B cell (primary cell): ENCODE measurements at regions not wholly inside any gene's neighbourhood (a gene's known extent, or its start where the extent isn't known, plus 50 kb on each side); places are given as distances from the start of the nearest gene placed in this dataset.

ENCODE experiments used
- ATAC-seq: fragments of 200-7000 bp; cut with Tn5 transposase; one replicate; pipeline ENCODE4 v1.10.0; 2021; ENCODE audit warnings: low read depth, mild to moderate bottlenecking, moderate number of reproducible peaks, moderate library complexity
- CTCF ChIA-PET: fragments of 350-600 bp; sonication (Branson Sonifier 250); formaldehyde crosslinking; loops from one replicate; lab custom pipeline; 2021; ENCODE audit warnings: antibody characterized with exemption, inconsistent platforms; lab: Charles Lee
- POLR2A ChIA-PET: fragments of 350-600 bp; sonication (Branson Sonifier 250); formaldehyde crosslinking; loops from one replicate; lab custom pipeline; 2021; ENCODE audit warnings: antibody characterized with exemption; lab: Charles Lee
- DNase-seq: peaks from one replicate; pipeline ENCODE4 v3.0.0; 2013
- H2AFZ ChIP-seq: 2 replicates; pipeline ENCODE4 v1.6.1; 2012; ENCODE audit warnings: mild to moderate bottlenecking, low read depth, low read length; ENCODE audit not compliant: insufficient read depth, poor library complexity, severe bottlenecking
- H3K27ac ChIP-seq, 2 donors: 1 replicate in 1 of 2; 2 replicates in 1 of 2; pipeline ENCODE4 v1.5.1; 2012 to 2013; ENCODE audit warnings: low read length in 2 of 2, mild to moderate bottlenecking in 2 of 2, moderate library complexity in 1 of 2
- H3K27me3 ChIP-seq, 4 experiments: fragments of 200-600 bp in 1 of 4; sonication (generic) in 1 of 4; replicated peaks in 1 of 4; 1 replicate in 2 of 4; 2 replicates in 2 of 4; pipeline versions ENCODE4 v1.6.1 to v1.7.0; 2013 to 2016; ENCODE audit warnings: low read length in 3 of 4, mild to moderate bottlenecking in 2 of 4, mixed read lengths in 1 of 4, moderate library complexity in 1 of 4; ENCODE audit not compliant: insufficient read depth in 4 of 4, control insufficient read depth in 3 of 4; ENCODE audit errors: control extremely low read depth in 1 of 4
- H3K36me3 ChIP-seq, 2 experiments: replicated peaks in 1 of 2; 1 replicate in 1 of 2; 2 replicates in 1 of 2; pipeline versions ENCODE4 v1.6.1 to v1.7.1; 2013; ENCODE audit warnings: low read length in 1 of 2; ENCODE audit not compliant: insufficient read depth in 2 of 2, control insufficient read depth in 1 of 2; ENCODE audit errors: control extremely low read depth in 1 of 2, extremely low read depth in 1 of 2
- H3K4me1 ChIP-seq, 2 donors: fragments of 200-600 bp in 1 of 2; sonication (generic) in 1 of 2; 1 replicate in 1 of 2; 2 replicates in 1 of 2; pipeline versions ENCODE4 v1.5.1 to v1.6.1; 2013 to 2017; ENCODE audit warnings: low read length in 2 of 2; ENCODE audit not compliant: control insufficient read depth in 2 of 2, insufficient read depth in 2 of 2
- H3K4me2 ChIP-seq: replicated peaks from 2 replicates; pipeline ENCODE3; 2012; ENCODE audit warnings: mild to moderate bottlenecking, low read depth, low read length; ENCODE audit not compliant: poor library complexity, severe bottlenecking
- H3K4me3 ChIP-seq, 5 experiments: fragments of 200-600 bp in 1 of 5; sonication (generic) in 1 of 5; 1 replicate in 3 of 5; 2 replicates in 2 of 5; pipeline versions ENCODE4 v1.5.1 to v1.7.0; 2011 to 2016; ENCODE audit warnings: low read length in 4 of 5, mild to moderate bottlenecking in 4 of 5, low read depth in 2 of 5, control low read depth in 1 of 5, moderate library complexity in 1 of 5; ENCODE audit not compliant: insufficient read depth in 1 of 5; ENCODE audit errors: control extremely low read depth in 1 of 5, extremely low read depth in 1 of 5
- H3K79me2 ChIP-seq: fragments of 200-600 bp; sonication (generic); one replicate; pipeline ENCODE4 v1.6.0; 2016; ENCODE audit warnings: low read length; ENCODE audit not compliant: control insufficient read depth, insufficient read depth
- H3K9ac ChIP-seq: fragments of 200-600 bp; sonication (generic); 2 replicates; pipeline ENCODE4 v1.6.1; 2017; ENCODE audit warnings: mild to moderate bottlenecking, low read length, moderate library complexity
- H3K9me3 ChIP-seq, 3 donors: one replicate each; pipeline versions ENCODE4 v1.6.1 to v1.7.1; 2013; ENCODE audit warnings: low read length in 2 of 3; ENCODE audit not compliant: control insufficient read depth in 2 of 3, insufficient read depth in 1 of 3; ENCODE audit errors: control extremely low read depth in 1 of 3
- H4K20me1 ChIP-seq: 2 replicates; pipeline ENCODE4 v1.6.0; 2012; ENCODE audit warnings: mild to moderate bottlenecking, low read length; ENCODE audit not compliant: insufficient read depth, control insufficient read depth, poor library complexity, severe bottlenecking
- H3K27ac Mint-ChIP-seq: one replicate; pipeline ENCODE4 v1.8.0; 2021; ENCODE audit warnings: mixed read lengths
- H3K27me3 Mint-ChIP-seq: one replicate; pipeline ENCODE4 v1.8.0; 2021; ENCODE audit warnings: mixed read lengths
- H3K4me1 Mint-ChIP-seq: one replicate; pipeline ENCODE4 v1.8.0; 2021; ENCODE audit warnings: mixed read lengths
- H3K4me3 Mint-ChIP-seq: one replicate; pipeline ENCODE4 v1.8.0; 2021; ENCODE audit warnings: mixed read lengths
- H3K9me3 Mint-ChIP-seq: one replicate; pipeline ENCODE4 v1.8.0; 2022; ENCODE audit warnings: mixed read lengths; ENCODE audit not compliant: insufficient read depth
- EZH2 ChIP-seq: IDR thresholded peaks from 2 replicates; pipeline ENCODE4 v1.6.1; 2012; ENCODE audit warnings: borderline replicate concordance, low read depth, mild to moderate bottlenecking, moderate library complexity, low read length; ENCODE audit not compliant: insufficient read depth, poor library complexity, severe bottlenecking
- WGBS: methylation state at CpG from one replicate; pipeline ENCODE4 v1.1.5; 2013; ENCODE audit warnings: missing lambda C conversion rate; ENCODE audit not compliant: insufficient coverage; 5-methylcytosine and 5-hydroxymethylcytosine counted together
- intact Hi-C: fragments of 100-400 bp; cut with micrococcal nuclease; formaldehyde crosslinking; loops from one replicate; pipeline ENCODE4 v1.10.0; 2022
- TF ChIP-seq, protein P1 (sequence below): fragments of 200-600 bp; IDR thresholded peaks from one replicate; pipeline ENCODE4 v1.8.0; 2022; ENCODE audit warnings: antibody characterized with exemption, mild to moderate bottlenecking

DNA sequence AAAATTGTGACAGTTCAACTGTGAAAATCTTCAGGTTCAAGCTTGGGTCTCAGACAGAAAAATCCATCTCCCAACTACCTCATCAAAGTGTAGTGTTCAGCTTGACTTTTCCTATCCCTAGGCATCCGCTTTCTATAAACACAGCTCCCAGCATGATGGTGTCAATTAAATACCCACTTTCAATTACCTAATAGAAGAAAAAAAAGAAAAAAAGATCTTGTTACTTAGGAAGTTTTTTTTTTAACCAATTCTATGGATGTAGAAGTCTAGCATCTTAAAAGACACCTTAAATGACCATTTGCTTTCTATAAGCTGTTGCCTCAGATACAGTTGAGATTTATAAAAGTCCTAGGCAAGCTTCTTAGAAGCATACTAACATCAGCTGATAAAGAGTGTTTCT is 244.1 kb upstream of the MTNR1B start:
- no peaks in the 10 kb centered on the region for H3K4me1 Mint-ChIP-seq
- WGBS = no CpG with 5 or more reads among the region's 1 CpG
- peaks cover 4% of the 10 kb centered on the region for H3K9me3 Mint-ChIP-seq
- Histone ChIP-seq H3K9me3 (peaks cover 0 to 7% (median 0%) of the 10 kb centered on the region in 3 donors), H3K4me3 (no peak overlapping the region), H3K79me2 (no peaks in the 10 kb centered on the region), H3K27ac (no peak overlapping the region), H3K36me3 (no peaks in the 10 kb centered on the region), H4K20me1 (no peaks in the 10 kb centered on the region), H3K4me1 (no peaks in the 10 kb centered on the region), H3K27me3 (no peaks in the 10 kb centered on the region), H3K9ac (no peak overlapping the region), H3K4me2 (no peak overlapping the region), H2AFZ (no peak overlapping the region)
- DNase-seq (no peak), ATAC-seq (no peak)
- intact Hi-C loops = no loop called here
- no peak overlapping the region for H3K4me3 Mint-ChIP-seq
- H3K27me3 Mint-ChIP-seq = no peaks in the 10 kb centered on the region
- TF ChIP-seq, protein P1, sequence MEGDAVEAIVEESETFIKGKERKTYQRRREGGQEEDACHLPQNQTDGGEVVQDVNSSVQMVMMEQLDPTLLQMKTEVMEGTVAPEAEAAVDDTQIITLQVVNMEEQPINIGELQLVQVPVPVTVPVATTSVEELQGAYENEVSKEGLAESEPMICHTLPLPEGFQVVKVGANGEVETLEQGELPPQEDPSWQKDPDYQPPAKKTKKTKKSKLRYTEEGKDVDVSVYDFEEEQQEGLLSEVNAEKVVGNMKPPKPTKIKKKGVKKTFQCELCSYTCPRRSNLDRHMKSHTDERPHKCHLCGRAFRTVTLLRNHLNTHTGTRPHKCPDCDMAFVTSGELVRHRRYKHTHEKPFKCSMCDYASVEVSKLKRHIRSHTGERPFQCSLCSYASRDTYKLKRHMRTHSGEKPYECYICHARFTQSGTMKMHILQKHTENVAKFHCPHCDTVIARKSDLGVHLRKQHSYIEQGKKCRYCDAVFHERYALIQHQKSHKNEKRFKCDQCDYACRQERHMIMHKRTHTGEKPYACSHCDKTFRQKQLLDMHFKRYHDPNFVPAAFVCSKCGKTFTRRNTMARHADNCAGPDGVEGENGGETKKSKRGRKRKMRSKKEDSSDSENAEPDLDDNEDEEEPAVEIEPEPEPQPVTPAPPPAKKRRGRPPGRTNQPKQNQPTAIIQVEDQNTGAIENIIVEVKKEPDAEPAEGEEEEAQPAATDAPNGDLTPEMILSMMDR = no peak
- no peak for TF ChIP-seq EZH2
- H3K27ac Mint-ChIP-seq = no peak overlapping the region
- ChIA-PET POLR2A (no interaction called here), CTCF (no interaction called here)

DNA sequence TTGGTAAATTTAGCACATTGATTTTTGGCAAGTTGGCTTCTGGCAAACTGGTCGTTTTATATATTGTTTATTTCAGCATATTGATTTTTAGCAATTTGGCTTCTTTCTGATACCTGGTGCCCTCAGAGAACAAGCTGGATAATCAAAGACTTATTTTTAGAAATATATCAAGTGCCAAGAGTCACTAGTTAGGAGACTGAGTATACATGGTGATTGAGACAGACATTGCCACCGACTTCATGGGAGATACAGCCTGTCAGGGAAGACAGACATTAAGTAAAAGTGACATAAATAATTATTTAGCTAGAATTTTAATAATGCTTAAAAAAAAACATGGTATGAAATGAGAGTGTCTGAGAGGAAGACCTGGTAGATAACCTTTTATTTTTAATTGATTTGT is 242.3 kb upstream of the MTNR1B start:
- Histone ChIP-seq H3K4me1 (no peaks in the 10 kb centered on the region), H3K9me3 (peaks cover 0 to 7% (median 0%) of the 10 kb centered on the region in 3 donors), H3K79me2 (no peaks in the 10 kb centered on the region), H3K36me3 (no peaks in the 10 kb centered on the region), H2AFZ (no peak overlapping the region), H3K27ac (no peak overlapping the region), H3K9ac (no peak overlapping the region), H3K27me3 (no peaks in the 10 kb centered on the region), H4K20me1 (no peaks in the 10 kb centered on the region), H3K4me2 (no peak overlapping the region), H3K4me3 (no peak overlapping the region)
- H3K27me3 Mint-ChIP-seq = no peaks in the 10 kb centered on the region
- ChIA-PET POLR2A (no interaction called here), CTCF (no interaction called here)
- H3K27ac Mint-ChIP-seq = no peak overlapping the region
- no peak overlapping the region for H3K4me3 Mint-ChIP-seq
- TF ChIP-seq EZH2 = no peak
- TF ChIP-seq, protein P1 = no peak
- no peak for ATAC-seq
- intact Hi-C loops = no loop called here
- WGBS = no CpG with 5 or more reads among the region's 2 CpGs
- no peaks in the 10 kb centered on the region for H3K4me1 Mint-ChIP-seq
- peaks cover 4% of the 10 kb centered on the region for H3K9me3 Mint-ChIP-seq
- DNase-seq = no peak
